Right lobe of liver (tissue), 4 donors: ENCODE measurements at regions not wholly inside any gene's neighbourhood (a gene's known extent, or its start where the extent isn't known, plus 50 kb on each side); places are given as distances from the start of the nearest gene placed in this dataset.

Experiments used
- POLR2A ChIP-seq: fragments of 450-650 bp; IDR thresholded peaks from one replicate; pipeline ENCODE4 v1.6.1; 2017; ENCODE audit warnings: antibody characterized with exemption, mild to moderate bottlenecking
- TF ChIP-seq, protein P1 (sequence below), 4 donors: fragments of 200-600 bp in 3 of 4; fragments of 450-650 bp in 1 of 4; IDR thresholded peaks; one replicate each; pipeline versions ENCODE4 v1.5.1 to v1.8.0; 2016 to 2022; ENCODE audit warnings: antibody characterized with exemption in 4 of 4, mild to moderate bottlenecking in 2 of 4
- donor health status: DM: no; HTN: no; CAD: no.
- donor health status: DM: no; HTN: no; CAD: no.
- donor health status: DM: no; HTN: yes; CAD: no.

DNA sequence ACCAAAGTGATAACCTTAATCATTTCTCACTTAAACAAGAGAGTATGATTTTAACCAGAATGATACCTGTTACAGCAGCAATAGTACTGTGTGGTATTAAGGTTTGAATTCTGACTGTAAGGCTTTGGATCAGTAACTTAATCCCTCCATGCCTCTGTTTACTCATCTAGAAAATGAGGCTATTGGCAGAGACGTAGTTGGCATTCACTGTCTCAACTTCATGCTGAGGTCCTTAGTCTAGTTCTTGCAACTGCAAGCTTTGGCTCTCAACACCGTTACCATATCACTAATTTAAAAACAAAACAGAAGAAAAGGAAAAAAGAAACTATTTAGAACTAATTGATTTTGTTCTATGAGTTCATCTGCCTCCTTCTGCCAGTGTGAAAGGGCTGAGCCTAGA lies 875.4 kb downstream of the MCTP2 start:
- TF ChIP-seq POLR2A = no peak
- TF ChIP-seq, protein P1, sequence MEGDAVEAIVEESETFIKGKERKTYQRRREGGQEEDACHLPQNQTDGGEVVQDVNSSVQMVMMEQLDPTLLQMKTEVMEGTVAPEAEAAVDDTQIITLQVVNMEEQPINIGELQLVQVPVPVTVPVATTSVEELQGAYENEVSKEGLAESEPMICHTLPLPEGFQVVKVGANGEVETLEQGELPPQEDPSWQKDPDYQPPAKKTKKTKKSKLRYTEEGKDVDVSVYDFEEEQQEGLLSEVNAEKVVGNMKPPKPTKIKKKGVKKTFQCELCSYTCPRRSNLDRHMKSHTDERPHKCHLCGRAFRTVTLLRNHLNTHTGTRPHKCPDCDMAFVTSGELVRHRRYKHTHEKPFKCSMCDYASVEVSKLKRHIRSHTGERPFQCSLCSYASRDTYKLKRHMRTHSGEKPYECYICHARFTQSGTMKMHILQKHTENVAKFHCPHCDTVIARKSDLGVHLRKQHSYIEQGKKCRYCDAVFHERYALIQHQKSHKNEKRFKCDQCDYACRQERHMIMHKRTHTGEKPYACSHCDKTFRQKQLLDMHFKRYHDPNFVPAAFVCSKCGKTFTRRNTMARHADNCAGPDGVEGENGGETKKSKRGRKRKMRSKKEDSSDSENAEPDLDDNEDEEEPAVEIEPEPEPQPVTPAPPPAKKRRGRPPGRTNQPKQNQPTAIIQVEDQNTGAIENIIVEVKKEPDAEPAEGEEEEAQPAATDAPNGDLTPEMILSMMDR (IDR thresholded peaks at IDR 0.05) = no peak
